GM18519 (cell line): ENCODE measurements at regions not wholly inside any gene's neighbourhood (a gene's known extent, or its start where the extent isn't known, plus 50 kb on each side); places are given as distances from the start of the nearest gene placed in this dataset.

Source experiments
- ATAC-seq: cut with Tn5 transposase; IDR thresholded peaks from one replicate; pipeline ENCODE4 v1.9.1; 2021; ENCODE audit warnings: mild to moderate bottlenecking, moderate library complexity; ENCODE audit not compliant: unreplicated experiment, low FRiP score

DNA sequence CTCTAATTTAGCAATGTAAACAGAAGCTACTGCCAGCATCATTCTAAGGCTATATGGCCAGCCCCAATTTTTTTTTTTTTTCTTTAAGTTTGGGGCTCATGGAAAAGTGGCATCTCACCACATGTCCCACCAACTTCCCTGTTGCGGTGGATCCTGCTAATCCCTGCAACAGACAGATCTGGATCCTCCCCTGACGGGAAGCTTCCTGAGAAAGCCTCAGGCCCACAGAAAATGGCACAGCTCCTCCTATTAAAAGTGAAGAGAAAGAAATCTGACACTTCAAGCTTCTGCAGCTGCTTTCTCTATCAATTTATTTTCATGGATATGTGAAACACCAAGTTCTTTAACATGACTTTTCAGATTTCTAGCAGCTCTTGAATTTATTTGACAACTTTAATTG is 433.8 kb upstream of the DCN start:
- no peak for ATAC-seq

- ATAC-seq, result no peak
Observed at GRCh38 chr12:91613223-91613779, 430.7 kb upstream of the DCN start.

GRCh38 chr12:91610561-91610960 is 427.9 kb upstream of the DCN start:
- ATAC-seq, result no peak

DNA sequence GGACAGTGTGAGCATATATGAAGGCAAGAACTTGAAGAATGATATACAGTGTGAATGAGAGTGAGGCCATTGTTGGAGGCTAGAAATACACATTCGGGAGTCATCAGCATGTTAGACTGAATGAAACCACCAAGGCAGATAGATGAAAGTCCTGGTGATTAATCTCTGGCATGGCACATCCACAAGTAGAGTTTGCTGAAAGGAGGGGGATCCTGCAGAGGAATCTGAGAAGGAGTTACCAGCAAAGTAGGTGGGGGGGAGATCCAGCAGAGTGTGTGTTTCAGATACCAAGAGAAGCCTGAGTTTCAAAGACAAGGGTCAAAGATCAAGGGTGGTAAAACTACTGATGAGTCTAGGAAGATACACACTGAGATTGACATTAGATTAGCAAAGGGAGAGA is 426.7 kb upstream of the DCN start:
- ATAC-seq, result no peak

DNA sequence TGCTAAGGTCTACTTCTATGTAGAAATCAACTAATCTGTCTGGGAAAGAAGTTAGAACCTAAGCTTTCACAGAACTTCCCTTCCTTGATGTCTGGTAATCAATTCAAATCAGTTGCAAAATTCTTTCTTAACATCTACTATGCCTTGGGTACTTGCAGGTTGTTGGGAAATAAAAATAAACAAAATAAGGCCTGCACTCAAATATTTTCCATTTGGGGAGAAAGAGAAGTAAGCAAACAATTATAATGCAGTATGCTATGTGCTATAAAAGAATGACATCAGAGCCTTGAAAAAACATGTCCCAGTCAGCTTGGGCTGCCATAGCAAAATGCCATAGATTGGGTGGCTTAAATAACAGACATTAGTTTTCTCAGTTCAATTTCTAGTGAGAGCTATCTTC is 425.9 kb upstream of the DCN start:
- no peak for ATAC-seq

- ATAC-seq, result no peak
Observed at GRCh38 chr12:91606662-91607377, 424.2 kb upstream of the DCN start.

GRCh38 chr12:91604897-91605296 is 422.3 kb upstream of the DCN start:
- ATAC-seq, result no peak

- no peak for ATAC-seq
Observed at GRCh38 chr12:91603060-91603459, 420.4 kb upstream of the DCN start.

- no peak for ATAC-seq
Observed at GRCh38 chr12:91601054-91601453, 418.4 kb upstream of the DCN start.

DNA sequence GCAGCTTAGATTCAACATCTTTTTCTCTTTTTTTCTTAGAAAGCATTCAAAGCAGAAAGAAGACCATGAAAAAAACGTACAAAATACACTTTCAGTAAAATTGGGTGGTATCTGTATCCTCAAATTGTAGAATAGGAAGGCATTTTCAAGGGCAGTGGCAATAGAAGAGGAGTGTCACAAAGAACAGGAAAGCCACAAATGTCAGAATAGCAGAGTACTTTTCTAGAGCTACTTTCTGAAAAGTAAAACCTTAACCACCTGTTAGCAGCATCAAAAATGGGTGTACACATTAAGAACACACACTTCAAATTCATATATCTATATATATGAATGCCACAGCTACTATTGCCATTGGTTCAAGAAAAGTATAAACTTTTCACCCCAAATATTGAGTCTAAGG is 412.1 kb upstream of the DCN start:
- ATAC-seq, result no peak

DNA sequence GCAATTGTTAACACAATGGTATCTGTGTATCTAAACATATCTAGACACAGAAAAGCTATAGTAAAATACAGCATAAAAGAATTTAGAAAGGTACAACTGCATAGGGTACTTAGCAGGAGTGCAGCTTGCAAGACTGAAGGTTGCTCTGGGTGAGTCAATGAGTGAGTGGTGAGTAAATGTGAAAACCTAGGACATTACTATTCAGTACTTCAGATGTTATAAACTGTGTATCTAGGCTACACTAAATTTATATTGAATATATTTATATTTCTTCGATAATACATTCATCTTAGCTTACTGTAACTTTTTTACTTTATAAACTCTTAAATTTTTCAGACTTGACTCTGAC is 409.0 kb upstream of the DCN start:
- no peak for ATAC-seq

DNA sequence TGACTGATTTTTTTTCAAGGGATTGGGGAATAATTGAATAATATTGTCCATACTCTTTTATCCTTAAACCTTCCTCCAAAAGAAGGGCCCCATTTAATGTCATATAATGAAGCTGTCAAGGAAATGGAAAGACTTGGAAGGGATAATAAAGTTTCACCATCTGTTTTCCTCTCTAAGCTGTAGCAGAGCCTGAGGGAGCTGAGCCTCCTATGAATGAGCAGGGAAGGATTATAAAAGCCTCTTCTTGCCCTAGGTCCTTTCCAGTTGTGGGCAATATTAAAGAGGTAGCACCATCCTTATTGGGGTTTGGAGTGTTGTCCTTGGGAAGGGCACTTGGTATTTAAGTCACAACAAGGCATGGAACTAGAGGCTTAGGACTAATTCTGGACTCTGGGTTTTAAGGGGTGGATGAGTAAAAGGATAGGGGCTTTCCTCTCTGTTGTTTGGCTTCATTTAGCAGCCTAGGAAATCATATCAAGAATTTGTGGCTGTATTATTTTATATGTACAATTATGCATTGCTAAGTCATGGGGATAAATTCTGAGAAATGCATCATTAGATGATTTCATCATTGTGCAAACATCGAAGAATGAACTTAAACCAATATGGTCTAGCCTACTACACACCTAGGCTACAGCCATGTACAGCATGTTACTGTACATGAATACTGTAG is 408.5 kb upstream of the DCN start:
- no peak for ATAC-seq

- no peak for ATAC-seq
Observed at GRCh38 chr12:91588874-91589454, 406.3 kb upstream of the DCN start.

DNA sequence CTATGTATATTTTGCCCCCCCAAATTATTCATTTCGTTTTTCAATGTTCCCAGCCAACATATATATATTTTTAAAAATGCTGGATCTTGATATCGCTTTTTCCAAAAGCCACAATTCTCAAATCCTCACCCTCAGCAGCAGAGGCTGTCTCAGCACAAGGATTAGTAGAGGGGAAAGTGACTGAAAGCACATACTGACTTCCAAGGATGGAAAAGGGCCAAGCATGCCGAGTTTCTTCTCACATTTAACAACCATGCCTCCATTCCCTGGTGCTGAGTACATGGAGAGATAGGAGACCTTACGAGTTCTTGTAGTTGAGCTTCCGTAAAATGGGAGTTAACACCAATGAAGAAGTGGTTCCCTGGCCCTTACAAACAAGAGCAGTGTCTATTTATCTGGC is 403.4 kb upstream of the DCN start:
- ATAC-seq, result no peak

GRCh38 chr12:91582811-91583210 is 400.2 kb upstream of the DCN start:
- no peak for ATAC-seq

GRCh38 chr12:91579516-91580263 is 397.1 kb upstream of the DCN start:
- no peak for ATAC-seq

- peak; percentile 72 for ATAC-seq
Observed at GRCh38 chr12:91577586-91578539, 395.2 kb upstream of the DCN start.

- ATAC-seq, result no peak
Observed at GRCh38 chr12:91576432-91576831, 393.8 kb upstream of the DCN start.

- ATAC-seq, result no peak
Observed at GRCh38 chr12:91575630-91576029, 393.0 kb upstream of the DCN start.

- ATAC-seq, result no peak
Observed at GRCh38 chr12:91574975-91575374, 392.4 kb upstream of the DCN start.
